ENCODE measurements at regions not wholly inside any gene's neighbourhood (a gene's known extent, or its start where the extent isn't known, plus 50 kb on each side); places are given as distances from the start of the nearest gene placed in this dataset.

- no peak overlapping the region for H3K27ac ChIP-seq (ENCODE audit: low read depth in 2 of 2, low read length in 1 of 2)
- no peaks in the 10 kb centered on the region for H3K9me3 ChIP-seq
- peaks cover 5% of the 10 kb centered on the region for H3F3A ChIP-seq (replicated peaks; ENCODE audit: insufficient read depth)
- H3K9ac ChIP-seq, result no peak overlapping the region
- no peaks in the 10 kb centered on the region for H3K9me2 ChIP-seq
- H3K4me3 ChIP-seq (ENCODE audit: low read depth in 2 of 2, low read length in 1 of 2), result no peak overlapping the region
- no peak overlapping the region for H2AFZ ChIP-seq (ENCODE audit: low read depth)
- 80% methylated on average over 8 of the region's 8 CpGs for WGBS (ENCODE audit: low lambda C conversion rate)
- TF ChIP-seq GATA2 (CRISPR knock-in tag; IDR thresholded peaks at IDR 0.05), result no peak
- TF ChIP-seq SIN3A (IDR thresholded peaks at IDR 0.05; ENCODE audit: borderline replicate concordance, low read depth, low read length), result no peak
- no peak for TF ChIP-seq NRF1 (IDR thresholded peaks at IDR 0.05; ENCODE audit: low read depth, low read length)
- TF ChIP-seq TEAD4 (IDR thresholded peaks at IDR 0.05; ENCODE audit: borderline replicate concordance, insufficient read depth), result no peak
- no peak for TF ChIP-seq EZH2phosphoT487 (IDR thresholded peaks at IDR 0.05; ENCODE audit: borderline replicate concordance, low read depth)
- no peak for TF ChIP-seq FOSL2 (IDR thresholded peaks at IDR 0.05; ENCODE audit: borderline replicate concordance, low read depth)
- no peak for TF ChIP-seq FOXJ3 (CRISPR knock-in tag; IDR thresholded peaks at IDR 0.05)
- no peak for TF ChIP-seq CHD2 (IDR thresholded peaks at IDR 0.05; ENCODE audit: low read length, partially characterized antibody)
- no peak for TF ChIP-seq REST (IDR thresholded peaks at IDR 0.05; ENCODE audit: low read depth, low read length)
- TF ChIP-seq YY1 (IDR thresholded peaks at IDR 0.05; ENCODE audit: low read depth), result no peak
- TF ChIP-seq USF1 (IDR thresholded peaks at IDR 0.05; ENCODE audit: borderline replicate concordance, low read depth), result no peak
- no peak for TF ChIP-seq RXRA (IDR thresholded peaks at IDR 0.05; ENCODE audit: borderline replicate concordance, low read depth)
- TF ChIP-seq MAX (IDR thresholded peaks at IDR 0.05; ENCODE audit: low read depth), result no peak
- ChIA-PET CTCF (no interaction called here), POLR2A (no interaction called here)
- peaks cover 12% of the 10 kb centered on the region; the same call in 1 of the 2 replicates for H3K79me2 ChIP-seq (ENCODE audit: insufficient read depth)
- no peak overlapping the region for H3K4me2 ChIP-seq
- no peaks in the 10 kb centered on the region; a peak in 1 of 4 replicates for H3K4me1 ChIP-seq (ENCODE audit: control insufficient read depth in 1 of 2, insufficient read depth in 2 of 2, low read depth in 1 of 2, low read length in 1 of 2)
- peaks cover 0 to 15% of the 10 kb centered on the region in 2 experiments for H3K36me3 ChIP-seq (replicated peaks in 1 of 2; ENCODE audit: control insufficient read depth in 1 of 2, insufficient read depth in 2 of 2, low read length in 1 of 2)
- no peak for DNase-seq
- H4K20me1 ChIP-seq (ENCODE audit: insufficient read depth), result no peaks in the 10 kb centered on the region
- H3K27me3 ChIP-seq (ENCODE audit: insufficient read depth), result no peaks in the 10 kb centered on the region
These were observed 136.6 kb upstream of the WSB1 start for GRCh38 chr17:27157297-27157696.

GRCh38 chr17:27157898-27158297 lies 136.0 kb upstream of the WSB1 start:
- Histone ChIP-seq H3K9me2 (no peaks in the 10 kb centered on the region), H3K4me2 (no peak overlapping the region), H3K27me3 (ENCODE audit: insufficient read depth) (no peaks in the 10 kb centered on the region), H3K4me1 (ENCODE audit: control insufficient read depth in 1 of 2, insufficient read depth in 2 of 2, low read depth in 1 of 2, low read length in 1 of 2) (no peaks in the 10 kb centered on the region; a peak in 1 of 4 replicates), H3K4me3 (ENCODE audit: low read depth in 2 of 2, low read length in 1 of 2) (no peak overlapping the region), H3K9me3 (no peaks in the 10 kb centered on the region), H3K9ac (no peak overlapping the region), H3F3A (replicated peaks; ENCODE audit: insufficient read depth) (peaks cover 5% of the 10 kb centered on the region), H3K79me2 (ENCODE audit: insufficient read depth) (peaks cover 9% of the 10 kb centered on the region; the same call in 1 of the 2 replicates), H3K27ac (ENCODE audit: low read depth in 2 of 2, low read length in 1 of 2) (no peak overlapping the region), H3K36me3 (replicated peaks in 1 of 2; ENCODE audit: control insufficient read depth in 1 of 2, insufficient read depth in 2 of 2, low read length in 1 of 2) (peaks cover 0 to 16% of the 10 kb centered on the region in 2 experiments), H2AFZ (ENCODE audit: low read depth) (no peak overlapping the region), H4K20me1 (ENCODE audit: insufficient read depth) (no peaks in the 10 kb centered on the region)
- DNase-seq, result no peak
- WGBS (ENCODE audit: low lambda C conversion rate), result 68% methylated on average over 7 of the region's 10 CpGs
- POLR2A ChIA-PET, result no interaction called here
- CTCF ChIA-PET, result no interaction called here
- TF ChIP-seq RCOR1 (IDR thresholded peaks at IDR 0.05; ENCODE audit: low read length) (no peak), EZH2phosphoT487 (IDR thresholded peaks at IDR 0.05; ENCODE audit: borderline replicate concordance, low read depth) (no peak), IRF3 (IDR thresholded peaks at IDR 0.05; ENCODE audit: low read depth, low read length) (no peak), MAX (IDR thresholded peaks at IDR 0.05; ENCODE audit: low read depth) (no peak)
- TF ChIP-seq, protein P1, sequence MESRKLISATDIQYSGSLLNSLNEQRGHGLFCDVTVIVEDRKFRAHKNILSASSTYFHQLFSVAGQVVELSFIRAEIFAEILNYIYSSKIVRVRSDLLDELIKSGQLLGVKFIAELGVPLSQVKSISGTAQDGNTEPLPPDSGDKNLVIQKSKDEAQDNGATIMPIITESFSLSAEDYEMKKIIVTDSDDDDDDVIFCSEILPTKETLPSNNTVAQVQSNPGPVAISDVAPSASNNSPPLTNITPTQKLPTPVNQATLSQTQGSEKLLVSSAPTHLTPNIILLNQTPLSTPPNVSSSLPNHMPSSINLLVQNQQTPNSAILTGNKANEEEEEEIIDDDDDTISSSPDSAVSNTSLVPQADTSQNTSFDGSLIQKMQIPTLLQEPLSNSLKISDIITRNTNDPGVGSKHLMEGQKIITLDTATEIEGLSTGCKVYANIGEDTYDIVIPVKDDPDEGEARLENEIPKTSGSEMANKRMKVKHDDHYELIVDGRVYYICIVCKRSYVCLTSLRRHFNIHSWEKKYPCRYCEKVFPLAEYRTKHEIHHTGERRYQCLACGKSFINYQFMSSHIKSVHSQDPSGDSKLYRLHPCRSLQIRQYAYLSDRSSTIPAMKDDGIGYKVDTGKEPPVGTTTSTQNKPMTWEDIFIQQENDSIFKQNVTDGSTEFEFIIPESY (IDR thresholded peaks at IDR 0.05; ENCODE audit: borderline replicate concordance, low read depth), result no peak
- TF ChIP-seq, protein P2, sequence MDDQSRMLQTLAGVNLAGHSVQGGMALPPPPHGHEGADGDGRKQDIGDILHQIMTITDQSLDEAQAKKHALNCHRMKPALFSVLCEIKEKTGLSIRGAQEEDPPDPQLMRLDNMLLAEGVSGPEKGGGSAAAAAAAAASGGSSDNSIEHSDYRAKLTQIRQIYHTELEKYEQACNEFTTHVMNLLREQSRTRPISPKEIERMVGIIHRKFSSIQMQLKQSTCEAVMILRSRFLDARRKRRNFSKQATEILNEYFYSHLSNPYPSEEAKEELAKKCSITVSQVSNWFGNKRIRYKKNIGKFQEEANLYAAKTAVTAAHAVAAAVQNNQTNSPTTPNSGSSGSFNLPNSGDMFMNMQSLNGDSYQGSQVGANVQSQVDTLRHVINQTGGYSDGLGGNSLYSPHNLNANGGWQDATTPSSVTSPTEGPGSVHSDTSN (IDR thresholded peaks at IDR 0.05), result no peak

Data from SK-N-SH (cell line).